ENCODE measurements at regions not wholly inside any gene's neighbourhood (a gene's known extent, or its start where the extent isn't known, plus 50 kb on each side); places are given as distances from the start of the nearest gene placed in this dataset.

GRCh38 chr6:159481897-159482296 is 211.1 kb downstream of the SOD2 start:
- TF ChIP-seq CTCF (IDR thresholded peaks at IDR 0.05) = no peak
- TF ChIP-seq POLR2A (IDR thresholded peaks at IDR 0.05) = no peak

All from upper lobe of left lung (tissue), 4 donors.